HEK293 (cell line): ENCODE measurements at regions not wholly inside any gene's neighbourhood (a gene's known extent, or its start where the extent isn't known, plus 50 kb on each side); places are given as distances from the start of the nearest gene placed in this dataset.

Experiments used
- CTCF ChIA-PET: fragments of 350-600 bp; formaldehyde crosslinking; extraction: SDS; loops from one replicate; lab custom pipeline; 2021; ENCODE audit warnings: antibody characterized with exemption; lab: Yijun Ruan, JAX
- POLR2A ChIA-PET: fragments of 300-600 bp; formaldehyde crosslinking; extraction: SDS; loops from one replicate; lab custom pipeline; 2020; ENCODE audit warnings: antibody characterized with exemption, inconsistent platforms; lab: Yijun Ruan, JAX
- H3K27ac ChIP-seq: fragments of 200-500 bp; sonication (Bioruptor generic); 2 replicates; pipeline ENCODE4 v1.5.1; 2014; ENCODE audit warnings: low read depth, low read length, control low read depth, inconsistent platforms; ENCODE audit errors: extremely low read depth
- H3K36me3 ChIP-seq, 2 experiments: fragments of 200-500 bp in 1 of 2; sonication (Bioruptor generic) in 1 of 2; 1 replicate in 1 of 2; 2 replicates in 1 of 2; pipeline ENCODE4 v1.5.1; 2014 to 2017; ENCODE audit warnings: inconsistent platforms in 2 of 2, low read length in 2 of 2; ENCODE audit not compliant: control insufficient read depth in 2 of 2, insufficient read depth in 1 of 2
- H3K4me1 ChIP-seq: fragments of 200-500 bp; sonication (Bioruptor generic); 2 replicates; pipeline ENCODE4 v1.5.1; 2014; ENCODE audit warnings: mild to moderate bottlenecking, low read length, inconsistent platforms; ENCODE audit not compliant: control insufficient read depth, insufficient read depth
- H3K4me3 ChIP-seq: 2 replicates; pipeline ENCODE4 v1.5.1; 2011; ENCODE audit warnings: low read depth, mild to moderate bottlenecking, control low read depth, low read length, moderate library complexity
- H3K9me3 ChIP-seq: fragments of 200-500 bp; sonication (Bioruptor generic); 2 replicates; pipeline ENCODE4 v1.5.1; 2014; ENCODE audit warnings: low read depth, low read length, inconsistent platforms; ENCODE audit not compliant: control insufficient read depth, insufficient read depth
- KLF1 ChIP-seq: fragments of 450-650 bp; formaldehyde crosslinking; IDR thresholded peaks from 2 replicates; pipeline ENCODE4 v1.5.1; 2016; ENCODE audit warnings: missing biosample characterization, missing genetic modification characterization
- RBAK ChIP-seq: fragments of 450-650 bp; formaldehyde crosslinking; IDR thresholded peaks from 2 replicates; pipeline ENCODE4 v1.5.1; 2016; ENCODE audit warnings: missing biosample characterization, missing genetic modification characterization
- SCRT1 ChIP-seq: fragments of 450-650 bp; formaldehyde crosslinking; IDR thresholded peaks from 2 replicates; pipeline ENCODE4 v1.5.1; 2016; ENCODE audit warnings: missing biosample characterization, missing genetic modification characterization, borderline replicate concordance
- TCF7L2 ChIP-seq: IDR thresholded peaks from 2 replicates; pipeline ENCODE4 v1.6.1; 2011; ENCODE audit warnings: low read depth, mild to moderate bottlenecking, inconsistent platforms, low read length, moderate library complexity, borderline replicate concordance
- ZFHX2 ChIP-seq: fragments of 450-650 bp; formaldehyde crosslinking; conservative IDR thresholded peaks from 2 replicates; pipeline ENCODE4 v1.5.1; 2016; ENCODE audit warnings: missing biosample characterization, missing genetic modification characterization
- ZFP69B ChIP-seq: fragments of 450-650 bp; formaldehyde crosslinking; IDR thresholded peaks from 2 replicates; pipeline ENCODE4 v1.5.1; 2016; ENCODE audit warnings: missing biosample characterization, missing genetic modification characterization
- ZNF132 ChIP-seq: fragments of 450-650 bp; formaldehyde crosslinking; IDR thresholded peaks from 2 replicates; pipeline ENCODE4 v1.5.1; 2017; ENCODE audit warnings: missing biosample characterization, missing genetic modification characterization, borderline replicate concordance
- ZNF223 ChIP-seq: fragments of 450-650 bp; formaldehyde crosslinking; IDR thresholded peaks from 2 replicates; pipeline ENCODE4 v1.5.1; 2016; ENCODE audit warnings: missing biosample characterization, missing genetic modification characterization
- ZNF529 ChIP-seq: fragments of 450-650 bp; formaldehyde crosslinking; IDR thresholded peaks from 2 replicates; pipeline ENCODE4 v1.5.1; 2017; ENCODE audit warnings: missing genetic modification characterization, missing biosample characterization; ENCODE audit not compliant: insufficient replicate concordance
- ZNF549 ChIP-seq: fragments of 450-650 bp; IDR thresholded peaks from 2 replicates; pipeline ENCODE4 v1.5.1; 2018; ENCODE audit warnings: missing biosample characterization, missing genetic modification characterization, mild to moderate bottlenecking, inconsistent platforms, moderate library complexity
- ZNF600 ChIP-seq: fragments of 450-650 bp; formaldehyde crosslinking; IDR thresholded peaks from 2 replicates; pipeline ENCODE4 v1.5.1; 2016; ENCODE audit warnings: missing biosample characterization, missing genetic modification characterization
- ZNF624 ChIP-seq: fragments of 450-650 bp; formaldehyde crosslinking; IDR thresholded peaks from 2 replicates; pipeline ENCODE4 v1.5.1; 2017; ENCODE audit warnings: missing biosample characterization, missing genetic modification characterization
- ZNF629 ChIP-seq: fragments of 450-650 bp; formaldehyde crosslinking; IDR thresholded peaks from 2 replicates; pipeline ENCODE4 v1.5.1; 2017; ENCODE audit warnings: missing biosample characterization, missing genetic modification characterization
- TF ChIP-seq, protein P1 (sequence below): fragments of 450-650 bp; formaldehyde crosslinking; IDR thresholded peaks from 2 replicates; pipeline ENCODE4 v1.5.1; 2017; ENCODE audit warnings: missing biosample characterization, missing genetic modification characterization
- TF ChIP-seq, protein P2 (sequence below): fragments of 450-650 bp; formaldehyde crosslinking; IDR thresholded peaks from 2 replicates; pipeline ENCODE4 v1.5.1; 2016; ENCODE audit warnings: missing biosample characterization, missing genetic modification characterization, borderline replicate concordance
- TF ChIP-seq, protein P3 (sequence below): fragments of 450-650 bp; formaldehyde crosslinking; IDR thresholded peaks from 2 replicates; pipeline ENCODE4 v1.5.1; 2016; ENCODE audit warnings: missing biosample characterization, missing genetic modification characterization
- TF ChIP-seq, protein P4 (sequence below): fragments of 450-650 bp; formaldehyde crosslinking; IDR thresholded peaks from 2 replicates; pipeline ENCODE4 v1.5.1; 2017; ENCODE audit warnings: missing biosample characterization, missing genetic modification characterization
- TF ChIP-seq, protein P5 (sequence below): fragments of 450-650 bp; formaldehyde crosslinking; IDR thresholded peaks from 2 replicates; pipeline ENCODE4 v1.5.1; 2016; ENCODE audit warnings: missing biosample characterization, missing genetic modification characterization

DNA sequence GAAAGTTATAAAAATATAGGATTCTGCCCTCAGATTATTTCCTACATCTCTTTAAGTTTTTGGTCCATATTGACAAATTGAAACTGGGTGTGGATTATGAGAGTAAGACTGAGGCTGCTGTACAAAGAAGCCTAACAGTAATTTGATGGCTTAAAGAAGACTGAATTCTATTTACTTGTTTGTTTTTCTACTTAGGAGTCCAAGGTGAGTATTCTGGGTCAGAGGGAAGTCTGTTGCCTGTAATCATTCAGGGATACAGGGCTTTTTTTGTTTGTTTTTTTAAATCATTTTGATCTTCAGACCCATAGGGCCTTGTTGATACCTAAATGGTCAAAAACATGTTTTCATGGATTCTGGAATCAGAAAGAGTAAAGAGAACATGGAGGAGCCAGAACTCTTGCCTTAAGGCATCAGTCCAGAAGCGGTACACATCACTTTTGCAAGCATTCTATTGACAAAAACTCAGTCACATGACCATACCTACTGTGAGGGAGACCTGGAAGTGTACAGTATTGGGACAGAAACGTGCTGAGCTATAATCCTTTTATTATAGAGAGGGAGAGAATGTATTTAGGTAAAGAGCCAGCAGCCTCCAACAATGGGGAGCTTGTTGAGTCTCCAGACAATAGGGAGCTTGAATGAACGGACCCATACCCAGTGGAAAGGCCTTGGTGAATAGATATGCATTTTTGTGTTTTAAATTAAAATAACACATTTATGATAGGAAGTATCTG lies 102.7 kb downstream of the LRRC70 start:
- no peaks in the 10 kb centered on the region for H3K36me3 ChIP-seq
- ChIA-PET CTCF (interaction anchor here (0.7 kb wide), 1 partner anchor 171 kb away, joined by 3 read pairs; no protein-coding TSS in a partner anchor), POLR2A (no interaction called here)
- no peak overlapping the region for H3K4me3 ChIP-seq
- H3K27ac ChIP-seq, result no peak overlapping the region
- no peak for TF ChIP-seq ZFP69B (tag by site-specific recombination)
- no peak for TF ChIP-seq ZNF223 (tag by site-specific recombination)
- no peak for TF ChIP-seq ZFHX2 (tag by site-specific recombination)
- TF ChIP-seq, protein P1, sequence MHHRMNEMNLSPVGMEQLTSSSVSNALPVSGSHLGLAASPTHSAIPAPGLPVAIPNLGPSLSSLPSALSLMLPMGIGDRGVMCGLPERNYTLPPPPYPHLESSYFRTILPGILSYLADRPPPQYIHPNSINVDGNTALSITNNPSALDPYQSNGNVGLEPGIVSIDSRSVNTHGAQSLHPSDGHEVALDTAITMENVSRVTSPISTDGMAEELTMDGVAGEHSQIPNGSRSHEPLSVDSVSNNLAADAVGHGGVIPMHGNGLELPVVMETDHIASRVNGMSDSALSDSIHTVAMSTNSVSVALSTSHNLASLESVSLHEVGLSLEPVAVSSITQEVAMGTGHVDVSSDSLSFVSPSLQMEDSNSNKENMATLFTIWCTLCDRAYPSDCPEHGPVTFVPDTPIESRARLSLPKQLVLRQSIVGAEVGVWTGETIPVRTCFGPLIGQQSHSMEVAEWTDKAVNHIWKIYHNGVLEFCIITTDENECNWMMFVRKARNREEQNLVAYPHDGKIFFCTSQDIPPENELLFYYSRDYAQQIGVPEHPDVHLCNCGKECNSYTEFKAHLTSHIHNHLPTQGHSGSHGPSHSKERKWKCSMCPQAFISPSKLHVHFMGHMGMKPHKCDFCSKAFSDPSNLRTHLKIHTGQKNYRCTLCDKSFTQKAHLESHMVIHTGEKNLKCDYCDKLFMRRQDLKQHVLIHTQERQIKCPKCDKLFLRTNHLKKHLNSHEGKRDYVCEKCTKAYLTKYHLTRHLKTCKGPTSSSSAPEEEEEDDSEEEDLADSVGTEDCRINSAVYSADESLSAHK (tag by site-specific recombination), result no peak
- H3K4me1 ChIP-seq, result no peaks in the 10 kb centered on the region
- no peaks in the 10 kb centered on the region for H3K9me3 ChIP-seq

DNA sequence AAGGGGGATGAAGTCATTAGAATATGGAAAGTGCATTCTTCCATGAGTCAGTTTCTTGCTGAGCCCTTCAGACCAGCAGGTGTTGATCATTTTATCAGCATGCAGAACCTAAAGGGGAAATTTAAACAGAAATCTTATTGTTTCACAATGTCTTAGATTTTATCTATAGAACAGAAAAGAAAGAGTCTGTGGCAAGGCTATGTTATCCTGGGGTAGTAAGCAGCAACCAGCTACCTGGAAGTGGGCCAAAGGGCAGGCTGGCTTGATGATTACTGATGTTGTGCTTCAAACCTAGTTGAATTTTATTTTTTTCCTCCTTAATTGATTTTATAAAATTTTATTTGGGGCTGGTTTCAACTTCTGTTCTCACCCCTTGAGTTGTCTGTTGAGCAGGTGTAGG lies 101.5 kb downstream of the LRRC70 start:
- ChIA-PET POLR2A (no interaction called here), CTCF (interaction anchor here (0.7 kb wide), 1 partner anchor 172 kb away, joined by 3 read pairs; no protein-coding TSS in a partner anchor)
- Histone ChIP-seq H3K4me1 (no peaks in the 10 kb centered on the region), H3K4me3 (no peak overlapping the region), H3K27ac (no peak overlapping the region), H3K36me3 (no peaks in the 10 kb centered on the region), H3K9me3 (no peaks in the 10 kb centered on the region)
- TF ChIP-seq RBAK (tag by site-specific recombination) (no peak), ZNF624 (tag by site-specific recombination) (no peak), SCRT1 (no peak), ZNF529 (tag by site-specific recombination) (no peak), ZNF629 (tag by site-specific recombination) (no peak), KLF1 (tag by site-specific recombination) (no peak), ZNF549 (tag by site-specific recombination) (no peak), ZNF132 (tag by site-specific recombination) (no peak), TCF7L2 (no peak), ZNF600 (tag by site-specific recombination) (no peak)
- TF ChIP-seq, protein P2, sequence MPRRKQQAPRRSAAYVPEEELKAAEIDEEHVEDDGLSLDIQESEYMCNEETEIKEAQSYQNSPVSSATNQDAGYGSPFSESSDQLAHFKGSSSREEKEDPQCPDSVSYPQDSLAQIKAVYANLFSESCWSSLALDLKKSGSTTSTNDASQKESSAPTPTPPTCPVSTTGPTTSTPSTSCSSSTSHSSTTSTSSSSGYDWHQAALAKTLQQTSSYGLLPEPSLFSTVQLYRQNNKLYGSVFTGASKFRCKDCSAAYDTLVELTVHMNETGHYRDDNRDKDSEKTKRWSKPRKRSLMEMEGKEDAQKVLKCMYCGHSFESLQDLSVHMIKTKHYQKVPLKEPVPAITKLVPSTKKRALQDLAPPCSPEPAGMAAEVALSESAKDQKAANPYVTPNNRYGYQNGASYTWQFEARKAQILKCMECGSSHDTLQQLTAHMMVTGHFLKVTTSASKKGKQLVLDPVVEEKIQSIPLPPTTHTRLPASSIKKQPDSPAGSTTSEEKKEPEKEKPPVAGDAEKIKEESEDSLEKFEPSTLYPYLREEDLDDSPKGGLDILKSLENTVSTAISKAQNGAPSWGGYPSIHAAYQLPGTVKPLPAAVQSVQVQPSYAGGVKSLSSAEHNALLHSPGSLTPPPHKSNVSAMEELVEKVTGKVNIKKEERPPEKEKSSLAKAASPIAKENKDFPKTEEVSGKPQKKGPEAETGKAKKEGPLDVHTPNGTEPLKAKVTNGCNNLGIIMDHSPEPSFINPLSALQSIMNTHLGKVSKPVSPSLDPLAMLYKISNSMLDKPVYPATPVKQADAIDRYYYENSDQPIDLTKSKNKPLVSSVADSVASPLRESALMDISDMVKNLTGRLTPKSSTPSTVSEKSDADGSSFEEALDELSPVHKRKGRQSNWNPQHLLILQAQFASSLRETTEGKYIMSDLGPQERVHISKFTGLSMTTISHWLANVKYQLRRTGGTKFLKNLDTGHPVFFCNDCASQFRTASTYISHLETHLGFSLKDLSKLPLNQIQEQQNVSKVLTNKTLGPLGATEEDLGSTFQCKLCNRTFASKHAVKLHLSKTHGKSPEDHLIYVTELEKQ (tag by site-specific recombination), result no peak
- TF ChIP-seq, protein P3, sequence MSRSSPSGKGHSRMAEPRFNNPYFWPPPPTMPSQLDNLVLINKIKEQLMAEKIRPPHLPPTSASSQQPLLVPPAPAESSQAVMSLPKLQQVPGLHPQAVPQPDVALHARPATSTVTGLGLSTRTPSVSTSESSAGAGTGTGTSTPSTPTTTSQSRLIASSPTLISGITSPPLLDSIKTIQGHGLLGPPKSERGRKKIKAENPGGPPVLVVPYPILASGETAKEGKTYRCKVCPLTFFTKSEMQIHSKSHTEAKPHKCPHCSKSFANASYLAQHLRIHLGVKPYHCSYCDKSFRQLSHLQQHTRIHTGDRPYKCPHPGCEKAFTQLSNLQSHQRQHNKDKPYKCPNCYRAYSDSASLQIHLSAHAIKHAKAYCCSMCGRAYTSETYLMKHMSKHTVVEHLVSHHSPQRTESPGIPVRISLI (tag by site-specific recombination), result no peak
- TF ChIP-seq, protein P4, sequence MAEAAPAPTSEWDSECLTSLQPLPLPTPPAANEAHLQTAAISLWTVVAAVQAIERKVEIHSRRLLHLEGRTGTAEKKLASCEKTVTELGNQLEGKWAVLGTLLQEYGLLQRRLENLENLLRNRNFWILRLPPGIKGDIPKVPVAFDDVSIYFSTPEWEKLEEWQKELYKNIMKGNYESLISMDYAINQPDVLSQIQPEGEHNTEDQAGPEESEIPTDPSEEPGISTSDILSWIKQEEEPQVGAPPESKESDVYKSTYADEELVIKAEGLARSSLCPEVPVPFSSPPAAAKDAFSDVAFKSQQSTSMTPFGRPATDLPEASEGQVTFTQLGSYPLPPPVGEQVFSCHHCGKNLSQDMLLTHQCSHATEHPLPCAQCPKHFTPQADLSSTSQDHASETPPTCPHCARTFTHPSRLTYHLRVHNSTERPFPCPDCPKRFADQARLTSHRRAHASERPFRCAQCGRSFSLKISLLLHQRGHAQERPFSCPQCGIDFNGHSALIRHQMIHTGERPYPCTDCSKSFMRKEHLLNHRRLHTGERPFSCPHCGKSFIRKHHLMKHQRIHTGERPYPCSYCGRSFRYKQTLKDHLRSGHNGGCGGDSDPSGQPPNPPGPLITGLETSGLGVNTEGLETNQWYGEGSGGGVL (tag by site-specific recombination), result no peak
- TF ChIP-seq, protein P5, sequence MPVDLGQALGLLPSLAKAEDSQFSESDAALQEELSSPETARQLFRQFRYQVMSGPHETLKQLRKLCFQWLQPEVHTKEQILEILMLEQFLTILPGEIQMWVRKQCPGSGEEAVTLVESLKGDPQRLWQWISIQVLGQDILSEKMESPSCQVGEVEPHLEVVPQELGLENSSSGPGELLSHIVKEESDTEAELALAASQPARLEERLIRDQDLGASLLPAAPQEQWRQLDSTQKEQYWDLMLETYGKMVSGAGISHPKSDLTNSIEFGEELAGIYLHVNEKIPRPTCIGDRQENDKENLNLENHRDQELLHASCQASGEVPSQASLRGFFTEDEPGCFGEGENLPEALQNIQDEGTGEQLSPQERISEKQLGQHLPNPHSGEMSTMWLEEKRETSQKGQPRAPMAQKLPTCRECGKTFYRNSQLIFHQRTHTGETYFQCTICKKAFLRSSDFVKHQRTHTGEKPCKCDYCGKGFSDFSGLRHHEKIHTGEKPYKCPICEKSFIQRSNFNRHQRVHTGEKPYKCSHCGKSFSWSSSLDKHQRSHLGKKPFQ (tag by site-specific recombination), result no peak
